KMS-11 (cell line): ENCODE measurements at regions not wholly inside any gene's neighbourhood (a gene's known extent, or its start where the extent isn't known, plus 50 kb on each side); places are given as distances from the start of the nearest gene placed in this dataset.

Experiments used
- H2AFZ ChIP-seq: fragments of 200-600 bp; sonication (generic); 2 replicates; pipeline ENCODE4 v1.6.1; 2016; ENCODE audit warnings: antibody characterized with exemption, mixed run types, low read depth
- H3K27ac ChIP-seq: fragments of 200-600 bp; sonication (generic); 2 replicates; pipeline ENCODE4 v1.6.1; 2016; ENCODE audit warnings: mild to moderate bottlenecking, mixed run types
- H3K27me3 ChIP-seq: fragments of 200-600 bp; sonication (generic); 2 replicates; pipeline ENCODE4 v1.6.1; 2017; ENCODE audit warnings: mild to moderate bottlenecking, low read depth, mixed run types, moderate library complexity; ENCODE audit not compliant: insufficient read depth
- H3K36me3 ChIP-seq: fragments of 200-600 bp; sonication (generic); 2 replicates; pipeline ENCODE4 v1.6.1; 2017; ENCODE audit warnings: mild to moderate bottlenecking, mixed run types; ENCODE audit not compliant: insufficient read depth
- H3K4me1 ChIP-seq: fragments of 200-600 bp; sonication (generic); 2 replicates; pipeline ENCODE4 v1.6.1; 2016; ENCODE audit warnings: mild to moderate bottlenecking, low read depth, mixed run types; ENCODE audit not compliant: poor library complexity, severe bottlenecking
- H3K4me2 ChIP-seq: fragments of 200-600 bp; sonication (generic); 2 replicates; pipeline ENCODE4 v1.7.0; 2016; ENCODE audit warnings: mild to moderate bottlenecking, mixed run types
- H3K4me3 ChIP-seq: fragments of 200-600 bp; sonication (generic); IDR thresholded peaks from 2 replicates; pipeline ENCODE4 v1.6.1; 2017; ENCODE audit warnings: low read depth, low read length, mixed read lengths; ENCODE audit not compliant: insufficient read depth
- H3K79me2 ChIP-seq: fragments of 200-600 bp; sonication (generic); 2 replicates; pipeline ENCODE4 v1.6.1; 2016; ENCODE audit warnings: low read depth, mixed run types; ENCODE audit not compliant: insufficient read depth
- H3K9ac ChIP-seq: fragments of 200-600 bp; sonication (generic); 2 replicates; pipeline ENCODE4 v1.6.1; 2016; ENCODE audit warnings: mild to moderate bottlenecking, mixed run types
- H4K20me1 ChIP-seq: fragments of 200-600 bp; sonication (generic); 2 replicates; pipeline ENCODE4 v1.6.1; 2016; ENCODE audit warnings: mild to moderate bottlenecking, mixed run types; ENCODE audit not compliant: insufficient read depth
- TF ChIP-seq, protein P1 (sequence below): fragments of 200-600 bp; sonication (generic); conservative IDR thresholded peaks from 2 replicates; pipeline ENCODE4 v1.6.1; 2017; ENCODE audit warnings: low read depth, mild to moderate bottlenecking, antibody characterized with exemption, low read length, moderate library complexity, mixed read lengths

DNA sequence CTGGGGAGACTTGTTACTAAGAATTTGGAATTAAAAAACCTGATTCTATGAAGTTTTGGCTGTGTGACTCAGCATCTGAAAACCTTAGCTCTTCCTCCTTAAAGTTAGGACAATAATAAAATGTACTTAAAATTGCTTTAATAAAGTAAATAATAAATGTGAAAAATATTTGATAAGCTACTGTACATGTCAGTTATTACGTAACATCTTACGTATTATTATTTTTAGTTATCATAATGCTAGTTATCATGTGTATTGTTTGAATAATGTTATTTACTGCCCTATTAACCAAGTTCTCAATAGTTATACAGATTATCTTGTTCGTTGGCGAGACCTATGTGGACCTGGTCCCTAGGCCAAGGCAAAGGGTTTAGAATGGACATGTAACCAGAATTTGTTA, 449.2 kb upstream of the ADGRL3 start:
- Histone ChIP-seq H3K27me3 (no peaks in the 10 kb centered on the region), H3K79me2 (no peaks in the 10 kb centered on the region), H3K4me1 (no peaks in the 10 kb centered on the region), H3K4me2 (no peak overlapping the region), H3K36me3 (no peaks in the 10 kb centered on the region), H4K20me1 (no peaks in the 10 kb centered on the region), H3K27ac (no peak overlapping the region), H3K4me3 (no peak overlapping the region), H3K9ac (no peak overlapping the region), H2AFZ (no peak overlapping the region)
- TF ChIP-seq, protein P1, sequence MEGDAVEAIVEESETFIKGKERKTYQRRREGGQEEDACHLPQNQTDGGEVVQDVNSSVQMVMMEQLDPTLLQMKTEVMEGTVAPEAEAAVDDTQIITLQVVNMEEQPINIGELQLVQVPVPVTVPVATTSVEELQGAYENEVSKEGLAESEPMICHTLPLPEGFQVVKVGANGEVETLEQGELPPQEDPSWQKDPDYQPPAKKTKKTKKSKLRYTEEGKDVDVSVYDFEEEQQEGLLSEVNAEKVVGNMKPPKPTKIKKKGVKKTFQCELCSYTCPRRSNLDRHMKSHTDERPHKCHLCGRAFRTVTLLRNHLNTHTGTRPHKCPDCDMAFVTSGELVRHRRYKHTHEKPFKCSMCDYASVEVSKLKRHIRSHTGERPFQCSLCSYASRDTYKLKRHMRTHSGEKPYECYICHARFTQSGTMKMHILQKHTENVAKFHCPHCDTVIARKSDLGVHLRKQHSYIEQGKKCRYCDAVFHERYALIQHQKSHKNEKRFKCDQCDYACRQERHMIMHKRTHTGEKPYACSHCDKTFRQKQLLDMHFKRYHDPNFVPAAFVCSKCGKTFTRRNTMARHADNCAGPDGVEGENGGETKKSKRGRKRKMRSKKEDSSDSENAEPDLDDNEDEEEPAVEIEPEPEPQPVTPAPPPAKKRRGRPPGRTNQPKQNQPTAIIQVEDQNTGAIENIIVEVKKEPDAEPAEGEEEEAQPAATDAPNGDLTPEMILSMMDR, result no peak

DNA sequence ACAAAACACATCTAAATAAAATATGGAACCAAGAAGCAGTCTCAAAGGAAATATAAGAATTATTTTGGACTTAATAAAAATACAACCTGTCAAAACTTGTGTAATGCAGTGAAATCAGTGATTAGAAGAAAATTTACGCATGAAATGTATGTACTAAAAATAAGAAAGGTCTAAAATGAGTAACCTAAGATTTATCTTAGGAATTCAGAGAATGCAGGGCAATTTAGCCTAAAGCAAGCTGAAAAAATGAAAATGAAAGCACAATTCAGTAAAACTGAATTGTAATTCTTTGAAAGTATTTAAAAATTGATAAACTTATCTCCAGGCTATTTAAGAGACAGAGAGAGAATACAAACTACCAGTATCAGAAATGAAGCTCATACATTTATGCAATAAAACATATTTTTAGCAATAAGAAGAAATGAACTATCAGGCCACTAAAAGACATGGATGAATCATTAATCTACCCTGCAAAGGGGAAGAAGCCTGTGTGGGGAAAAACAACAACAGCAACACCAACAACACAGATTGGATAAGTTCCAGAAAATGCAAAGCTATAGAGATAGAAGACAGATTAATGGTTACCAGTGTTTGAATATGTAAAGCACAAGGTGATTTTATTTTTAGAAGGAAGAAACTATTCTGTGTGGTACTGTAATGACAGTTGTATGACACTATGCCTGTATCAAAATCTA, 442.0 kb upstream of the ADGRL3 start:
- H3K27ac ChIP-seq, result no peak overlapping the region
- H3K9ac ChIP-seq, result no peak overlapping the region
- H3K79me2 ChIP-seq, result no peaks in the 10 kb centered on the region
- H3K36me3 ChIP-seq, result no peaks in the 10 kb centered on the region
- no peaks in the 10 kb centered on the region for H3K27me3 ChIP-seq
- H3K4me1 ChIP-seq, result peaks cover 26% of the 10 kb centered on the region
- TF ChIP-seq, protein P1, result no peak
- no peak overlapping the region for H2AFZ ChIP-seq
- no peaks in the 10 kb centered on the region for H4K20me1 ChIP-seq
- H3K4me2 ChIP-seq, result no peak overlapping the region
- H3K4me3 ChIP-seq, result no peak overlapping the region

DNA sequence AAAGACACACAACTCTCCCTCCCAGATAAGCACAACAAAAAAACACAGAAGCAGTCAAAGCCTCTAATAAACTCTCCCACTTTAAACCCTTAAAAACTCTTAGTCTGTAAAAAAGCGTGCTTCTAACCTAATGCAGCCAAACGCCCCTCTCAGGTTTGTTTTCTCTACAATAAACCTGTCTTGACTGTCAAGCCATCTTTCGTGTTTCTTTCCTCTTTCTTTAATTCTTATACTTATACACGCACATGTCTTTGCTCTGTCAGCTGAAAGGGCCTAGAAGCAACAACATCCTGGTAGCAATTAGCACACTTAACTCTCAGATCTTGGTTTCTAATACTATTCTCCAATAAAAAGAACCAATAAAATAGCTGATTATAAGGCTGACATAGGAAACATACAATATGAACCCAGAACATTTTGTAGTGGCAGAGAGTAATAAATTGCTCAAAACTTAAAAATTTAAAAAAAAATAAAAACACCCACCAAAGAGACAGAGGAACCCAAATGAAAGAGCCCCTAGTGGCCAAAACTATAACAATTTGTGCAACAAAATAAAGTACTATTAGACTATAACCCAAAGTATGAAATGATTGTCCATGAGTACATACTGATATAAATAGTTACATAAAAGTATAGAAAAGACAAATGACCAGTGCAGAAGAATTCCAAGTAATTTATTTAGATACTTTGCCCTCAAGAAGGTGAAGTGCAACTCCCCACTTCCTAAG, 440.4 kb upstream of the ADGRL3 start:
- Histone ChIP-seq H4K20me1 (no peaks in the 10 kb centered on the region), H3K27ac (no peak overlapping the region), H3K36me3 (no peaks in the 10 kb centered on the region)

DNA sequence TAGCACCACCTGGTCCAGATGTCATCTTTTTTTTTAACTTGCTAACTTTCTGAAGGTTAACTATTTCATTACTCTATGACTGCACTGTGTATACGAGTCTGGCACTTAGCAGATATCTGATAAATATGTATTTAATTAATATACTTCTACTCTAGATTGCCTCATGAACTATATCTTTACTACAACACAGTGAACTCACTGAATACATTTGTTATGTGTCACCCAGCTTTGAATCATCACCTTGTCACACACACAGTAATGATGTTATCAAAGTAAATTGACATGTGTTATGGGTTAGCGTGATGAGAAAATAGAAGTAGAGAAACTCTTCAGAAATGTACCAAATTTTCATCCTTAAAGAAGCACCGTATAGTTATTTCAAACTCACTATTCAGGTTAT, 419.3 kb upstream of the ADGRL3 start:
- Histone ChIP-seq H3K9ac (no peak overlapping the region), H3K4me3 (no peak overlapping the region), H3K36me3 (no peaks in the 10 kb centered on the region), H3K4me2 (no peak overlapping the region), H4K20me1 (no peaks in the 10 kb centered on the region), H2AFZ (no peak overlapping the region), H3K27ac (no peak overlapping the region), H3K4me1 (no peaks in the 10 kb centered on the region), H3K27me3 (no peaks in the 10 kb centered on the region), H3K79me2 (no peaks in the 10 kb centered on the region)
- TF ChIP-seq, protein P1, result no peak

More for the DNA sequence above, 440.4 kb upstream of the ADGRL3 start:
- Histone ChIP-seq H3K4me2 (no peak overlapping the region), H3K9ac (no peak overlapping the region), H3K4me1 (peaks cover 26% of the 10 kb centered on the region), H3K4me3 (no peak overlapping the region), H3K79me2 (no peaks in the 10 kb centered on the region), H3K27me3 (no peaks in the 10 kb centered on the region), H2AFZ (peak overlapping the region; percentile 18; the same call in 1 of the 2 replicates)
- TF ChIP-seq, protein P1, result no peak; the same call in 1 of the 2 replicates
